ENCODE measurements at regions not wholly inside any gene's neighbourhood (a gene's known extent, or its start where the extent isn't known, plus 50 kb on each side); places are given as distances from the start of the nearest gene placed in this dataset.
A peak's percentile ranks its signal among the peaks of the same experiment; 100 is the strongest.

DNA sequence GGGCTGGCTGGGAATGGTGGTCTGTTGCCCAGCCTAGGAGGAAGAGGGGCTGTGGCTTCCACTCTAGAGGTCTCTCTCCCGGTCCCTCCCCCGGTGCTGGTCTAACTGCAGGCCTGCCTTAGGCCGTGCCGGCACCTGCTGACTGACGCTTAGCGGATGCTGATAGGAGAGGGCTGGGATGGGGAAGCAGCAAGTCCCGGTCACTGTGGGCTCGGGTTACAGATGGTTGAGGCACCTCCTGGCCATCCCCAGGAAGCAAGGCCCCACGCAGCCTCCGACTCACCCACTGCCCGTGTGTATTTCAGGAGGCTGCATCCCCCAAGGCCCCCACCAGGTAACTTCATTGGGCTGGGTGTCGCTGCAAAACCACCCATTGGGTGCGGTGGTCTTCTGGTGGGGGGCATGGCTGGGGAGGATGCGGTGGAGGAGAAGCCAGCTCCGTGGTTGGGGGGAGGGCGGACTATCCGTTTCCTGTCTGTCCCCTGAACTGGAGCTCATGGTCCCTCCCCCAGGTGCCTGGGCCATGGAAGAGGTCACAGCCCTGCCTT lies 278.9 kb downstream of the SEC14L1 start:
- POLR2A ChIA-PET: interaction anchor here (1.5 kb wide), 1 partner anchor 10 kb away, joined by 3 read pairs; no protein-coding TSS in a partner anchor
- peaks cover 0 to 59% (median 27%) of the 10 kb centered on the region in 4 experiments for H3K4me1 ChIP-seq (ENCODE audit: control extremely low read depth in 1 of 4, control insufficient read depth in 4 of 4, insufficient read depth in 4 of 4, low read length in 3 of 4)

DNA sequence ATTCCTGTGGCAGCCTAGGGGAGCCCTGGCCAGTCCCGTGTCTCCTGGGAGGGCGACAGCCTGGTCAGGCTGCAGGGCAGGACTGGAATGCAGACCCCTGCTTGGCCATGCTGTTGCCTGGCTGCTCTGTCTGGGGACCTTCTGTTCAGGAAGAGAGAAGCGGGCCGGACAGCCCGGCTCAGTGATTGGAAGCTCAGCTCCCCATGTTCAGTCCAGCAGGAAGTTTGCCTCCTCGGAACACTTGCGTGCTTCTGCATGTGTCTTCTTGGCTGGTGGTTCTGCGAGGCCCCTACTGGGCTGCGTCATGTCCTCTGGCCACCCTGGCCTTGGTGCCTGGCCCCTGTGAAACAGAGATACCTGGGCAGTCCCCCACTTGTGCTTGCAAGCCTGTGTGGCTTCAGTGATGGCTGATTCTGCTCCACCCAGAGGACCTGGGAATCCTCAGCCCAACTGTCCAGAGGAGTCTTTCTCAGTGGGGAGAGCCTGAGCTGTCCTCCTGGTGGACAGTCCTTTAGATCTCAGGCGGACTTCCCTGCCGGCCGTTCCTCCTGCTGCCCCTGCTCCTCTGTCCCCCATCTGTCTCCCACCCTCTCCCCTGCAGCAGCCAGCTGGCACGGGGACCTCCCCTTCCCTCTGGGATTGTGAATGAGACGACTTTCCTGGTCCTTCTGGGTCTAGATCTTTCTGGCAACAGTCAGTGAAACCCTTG lies 279.5 kb downstream of the SEC14L1 start:
- CTCF ChIA-PET: interaction anchor here (0.6 to 30.5 kb wide), 5 partner anchors 9 to 87 kb away, joined by 3 to 311 read pairs (median 6); no protein-coding TSS in a partner anchor
- Histone ChIP-seq H3K27me3 (replicated peaks in 2 of 5; ENCODE audit: control insufficient read depth in 4 of 5, insufficient read depth in 5 of 5, low read length in 4 of 5) (no peaks in the 10 kb centered on the region), H3K4me1 (ENCODE audit: control extremely low read depth in 1 of 4, control insufficient read depth in 4 of 4, insufficient read depth in 4 of 4, low read length in 3 of 4) (peaks cover 0 to 65% (median 33%) of the 10 kb centered on the region in 4 experiments), H3K36me3 (ENCODE audit: control insufficient read depth in 4 of 4, insufficient read depth in 4 of 4, low read length in 3 of 4) (peaks cover 0 to 28% (median 1%) of the 10 kb centered on the region in 4 experiments), H3K9me3 (ENCODE audit: control extremely low read depth in 1 of 5, control insufficient read depth in 4 of 5, insufficient read depth in 2 of 5, low read depth in 1 of 5, low read length in 4 of 5) (no peaks in the 10 kb centered on the region), H3K4me3 (ENCODE audit: control insufficient read depth in 1 of 7, extremely low read depth in 1 of 7, insufficient read depth in 4 of 7, low read depth in 2 of 7, low read length in 6 of 7) (peak overlapping the region in 1 of 7 experiments; percentile 29), H3K27ac (ENCODE audit: insufficient read depth in 1 of 2, low read depth in 1 of 2, low read length in 2 of 2, poor library complexity in 1 of 2, severe bottlenecking in 2 of 2) (no peak overlapping the region)
- WGBS (ENCODE audit: insufficient coverage): 97% methylated on average over 6 of the region's 14 CpGs
- POLR2A ChIA-PET: interaction anchor here (1.3 to 1.8 kb wide), 3 partner anchors 10 to 81 kb away, joined by 3 to 10 read pairs (median 3); no protein-coding TSS in a partner anchor
- DNase-seq: no peak

More for the DNA sequence above, 278.9 kb downstream of the SEC14L1 start:
- no peak overlapping the region for H3K4me3 ChIP-seq (ENCODE audit: control insufficient read depth in 1 of 7, extremely low read depth in 1 of 7, insufficient read depth in 4 of 7, low read depth in 2 of 7, low read length in 6 of 7)
- H3K27me3 ChIP-seq (replicated peaks in 2 of 5; ENCODE audit: control insufficient read depth in 4 of 5, insufficient read depth in 5 of 5, low read length in 4 of 5): no peaks in the 10 kb centered on the region
- 85% methylated on average over 9 of the region's 17 CpGs for WGBS (ENCODE audit: insufficient coverage)
- DNase-seq: no peak
- H3K9me3 ChIP-seq (ENCODE audit: control extremely low read depth in 1 of 5, control insufficient read depth in 4 of 5, insufficient read depth in 2 of 5, low read depth in 1 of 5, low read length in 4 of 5): no peaks in the 10 kb centered on the region
- CTCF ChIA-PET: interaction anchor here (0.6 to 30.5 kb wide), 4 partner anchors 10 to 87 kb away, joined by 3 to 311 read pairs (median 10); no protein-coding TSS in a partner anchor
- H3K36me3 ChIP-seq (ENCODE audit: control insufficient read depth in 4 of 4, insufficient read depth in 4 of 4, low read length in 3 of 4): peaks cover 0 to 32% (median 1%) of the 10 kb centered on the region in 4 experiments
- no peak overlapping the region for H3K27ac ChIP-seq (ENCODE audit: insufficient read depth in 1 of 2, low read depth in 1 of 2, low read length in 2 of 2, poor library complexity in 1 of 2, severe bottlenecking in 2 of 2)

DNA sequence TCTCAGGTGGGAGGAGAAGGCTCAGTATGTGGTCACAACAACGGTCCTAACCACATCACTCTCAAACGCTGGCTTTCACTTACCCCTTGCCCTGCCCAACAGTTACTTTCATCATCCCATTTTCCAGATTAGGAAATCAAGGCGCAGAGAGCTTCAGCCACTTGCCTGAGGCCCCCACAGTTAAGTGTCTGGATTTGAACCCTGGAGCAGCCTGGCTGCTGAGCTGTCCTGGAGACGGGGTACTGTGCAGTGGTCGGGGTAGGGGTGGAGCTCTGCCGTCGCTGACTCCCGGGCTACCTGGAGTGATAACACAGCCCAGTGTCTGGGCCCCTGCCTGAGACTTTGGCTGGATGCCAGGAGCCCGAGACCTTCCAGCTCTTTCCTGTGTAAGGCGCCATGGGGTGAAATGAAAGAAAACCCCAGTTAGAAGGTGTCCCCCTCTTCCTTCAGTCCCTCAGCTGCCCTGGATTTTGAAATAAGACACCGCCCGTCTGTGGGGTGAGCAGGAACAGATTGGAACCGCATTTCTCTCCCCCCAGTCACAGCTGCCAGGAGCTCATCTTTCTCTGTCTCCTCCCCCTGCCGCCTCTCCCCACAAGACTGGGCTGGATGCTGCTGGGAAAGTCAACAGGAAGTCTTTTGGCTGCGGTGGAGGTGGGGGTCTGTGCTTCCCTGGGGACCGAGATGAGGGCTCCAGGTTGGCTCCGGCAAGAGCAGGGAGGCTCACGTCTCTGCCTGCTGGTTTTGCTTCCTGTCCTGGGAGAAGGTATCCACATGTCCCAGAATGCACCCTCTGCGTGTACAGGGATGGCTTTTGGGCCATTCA lies 280.2 kb downstream of the SEC14L1 start:
- no peaks in the 10 kb centered on the region for H3K27me3 ChIP-seq (replicated peaks in 2 of 5; ENCODE audit: control insufficient read depth in 4 of 5, insufficient read depth in 5 of 5, low read length in 4 of 5)
- H3K4me1 ChIP-seq (ENCODE audit: control extremely low read depth in 1 of 4, control insufficient read depth in 4 of 4, insufficient read depth in 4 of 4, low read length in 3 of 4): peaks cover 0 to 72% (median 40%) of the 10 kb centered on the region in 4 experiments
- peak in 2 of 3 donors; percentile 68 to 72 for DNase-seq
- WGBS (ENCODE audit: insufficient coverage): 13% methylated on average over 14 of the region's 19 CpGs
- ChIA-PET CTCF (interaction anchor here (1.2 to 30.5 kb wide), 7 partner anchors 8 to 86 kb away, joined by 3 to 311 read pairs (median 6); no protein-coding TSS in a partner anchor), POLR2A (interaction anchor here (0.6 to 1.8 kb wide), 4 partner anchors 11 to 138 kb away, joined by 3 to 10 read pairs (median 3); no protein-coding TSS in a partner anchor)
- H3K4me3 ChIP-seq (ENCODE audit: control insufficient read depth in 1 of 7, extremely low read depth in 1 of 7, insufficient read depth in 4 of 7, low read depth in 2 of 7, low read length in 6 of 7): peak overlapping the region in 3 of 7 experiments; percentile 22 to 33 (median 31)
- H3K9me3 ChIP-seq (ENCODE audit: control extremely low read depth in 1 of 5, control insufficient read depth in 4 of 5, insufficient read depth in 2 of 5, low read depth in 1 of 5, low read length in 4 of 5): no peaks in the 10 kb centered on the region
- H3K36me3 ChIP-seq (ENCODE audit: control insufficient read depth in 4 of 4, insufficient read depth in 4 of 4, low read length in 3 of 4): peaks cover 0 to 28% (median 1%) of the 10 kb centered on the region in 4 experiments
- no peak overlapping the region for H3K27ac ChIP-seq (ENCODE audit: insufficient read depth in 1 of 2, low read depth in 1 of 2, low read length in 2 of 2, poor library complexity in 1 of 2, severe bottlenecking in 2 of 2)

DNA sequence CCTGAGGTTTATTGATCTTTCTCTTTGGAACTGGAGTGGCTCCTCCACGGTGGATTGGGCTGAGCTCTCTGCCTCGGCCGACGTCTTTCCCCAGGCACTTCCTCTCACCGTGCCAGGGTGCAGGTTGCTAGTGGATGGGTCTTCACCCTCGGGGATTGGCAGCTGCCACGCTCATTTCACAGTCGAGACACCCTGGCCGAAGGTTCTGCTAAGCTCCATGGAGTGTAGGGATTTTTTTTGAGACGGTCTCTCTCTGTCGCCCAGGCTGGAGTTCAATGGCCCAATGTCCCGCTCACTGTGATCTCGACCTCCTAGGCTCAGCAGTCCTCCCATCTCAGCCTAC lies 280.8 kb downstream of the SEC14L1 start:
- no peak for DNase-seq
- CTCF ChIA-PET: interaction anchor here (0.9 to 30.5 kb wide), 7 partner anchors 8 to 81 kb away, joined by 3 to 311 read pairs (median 6); no protein-coding TSS in a partner anchor
- Histone ChIP-seq H3K4me3 (ENCODE audit: control insufficient read depth in 1 of 7, extremely low read depth in 1 of 7, insufficient read depth in 4 of 7, low read depth in 2 of 7, low read length in 6 of 7) (peak overlapping the region in 3 of 7 experiments; percentile 22 to 33 (median 31)), H3K27me3 (replicated peaks in 2 of 5; ENCODE audit: control insufficient read depth in 4 of 5, insufficient read depth in 5 of 5, low read length in 4 of 5) (no peaks in the 10 kb centered on the region), H3K9me3 (ENCODE audit: control extremely low read depth in 1 of 5, control insufficient read depth in 4 of 5, insufficient read depth in 2 of 5, low read depth in 1 of 5, low read length in 4 of 5) (no peaks in the 10 kb centered on the region), H3K36me3 (ENCODE audit: control insufficient read depth in 4 of 4, insufficient read depth in 4 of 4, low read length in 3 of 4) (peaks cover 0 to 23% (median 1%) of the 10 kb centered on the region in 4 experiments), H3K4me1 (ENCODE audit: control extremely low read depth in 1 of 4, control insufficient read depth in 4 of 4, insufficient read depth in 4 of 4, low read length in 3 of 4) (peaks cover 0 to 78% (median 45%) of the 10 kb centered on the region in 4 experiments), H3K27ac (ENCODE audit: insufficient read depth in 1 of 2, low read depth in 1 of 2, low read length in 2 of 2, poor library complexity in 1 of 2, severe bottlenecking in 2 of 2) (no peak overlapping the region)
- 56% methylated on average over 8 of the region's 13 CpGs for WGBS (ENCODE audit: insufficient coverage)
- POLR2A ChIA-PET: interaction anchor here (0.6 to 1.8 kb wide), 3 partner anchors 15 to 138 kb away, joined by 3 to 10 read pairs (median 3); no protein-coding TSS in a partner anchor

DNA sequence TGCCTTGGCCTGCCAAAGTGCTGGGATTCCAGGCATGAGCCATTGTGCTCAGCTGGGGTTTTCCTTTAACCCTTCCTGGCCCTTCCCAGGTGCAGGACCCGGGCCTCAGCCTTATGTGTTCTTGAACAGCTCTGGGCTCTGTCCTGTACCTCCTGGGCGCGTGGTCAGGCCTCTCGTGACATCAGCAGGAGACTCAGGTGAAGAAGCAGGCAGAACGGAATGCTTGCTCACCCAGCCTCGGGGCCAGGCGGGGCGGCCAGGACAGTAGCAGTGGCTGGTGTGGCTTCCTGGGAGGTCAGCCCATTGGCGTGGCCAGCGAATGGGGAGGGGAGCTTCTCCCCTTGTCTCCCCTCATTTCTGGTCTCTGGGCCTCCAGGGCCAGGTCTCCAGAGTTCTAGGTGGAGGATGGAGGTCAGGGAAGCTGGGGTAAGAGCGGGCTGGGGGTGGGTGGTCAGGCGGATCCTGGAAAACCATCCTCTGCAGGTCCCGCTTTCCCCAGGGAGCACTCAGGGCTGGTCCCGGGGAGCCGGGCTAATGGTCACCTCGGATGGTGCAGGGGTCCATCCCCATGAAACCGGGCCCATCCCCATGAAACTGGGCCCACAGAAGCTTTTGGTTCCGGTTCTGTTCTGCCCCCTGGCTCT lies 281.5 kb downstream of the SEC14L1 start:
- no peak for DNase-seq
- no peaks in the 10 kb centered on the region for H3K9me3 ChIP-seq (ENCODE audit: control extremely low read depth in 1 of 5, control insufficient read depth in 4 of 5, insufficient read depth in 2 of 5, low read depth in 1 of 5, low read length in 4 of 5)
- no peak overlapping the region for H3K27ac ChIP-seq (ENCODE audit: insufficient read depth in 1 of 2, low read depth in 1 of 2, low read length in 2 of 2, poor library complexity in 1 of 2, severe bottlenecking in 2 of 2)
- H3K27me3 ChIP-seq (replicated peaks in 2 of 5; ENCODE audit: control insufficient read depth in 4 of 5, insufficient read depth in 5 of 5, low read length in 4 of 5): no peaks in the 10 kb centered on the region
- CTCF ChIA-PET: interaction anchor here (0.9 to 30.5 kb wide), 8 partner anchors 7 to 82 kb away, joined by 3 to 311 read pairs (median 5); no protein-coding TSS in a partner anchor
- H3K4me3 ChIP-seq (ENCODE audit: control insufficient read depth in 1 of 7, extremely low read depth in 1 of 7, insufficient read depth in 4 of 7, low read depth in 2 of 7, low read length in 6 of 7): no peak overlapping the region
- 99% methylated on average over 14 of the region's 18 CpGs for WGBS (ENCODE audit: insufficient coverage)
- peaks cover 0 to 17% (median 1%) of the 10 kb centered on the region in 4 experiments for H3K36me3 ChIP-seq (ENCODE audit: control insufficient read depth in 4 of 4, insufficient read depth in 4 of 4, low read length in 3 of 4)
- POLR2A ChIA-PET: interaction anchor here (0.8 to 1.8 kb wide), 2 partner anchors 14 to 17 kb away, joined by 3 to 10 read pairs; no protein-coding TSS in a partner anchor
- H3K4me1 ChIP-seq (ENCODE audit: control extremely low read depth in 1 of 4, control insufficient read depth in 4 of 4, insufficient read depth in 4 of 4, low read length in 3 of 4): peaks cover 0 to 85% (median 51%) of the 10 kb centered on the region in 4 experiments

DNA sequence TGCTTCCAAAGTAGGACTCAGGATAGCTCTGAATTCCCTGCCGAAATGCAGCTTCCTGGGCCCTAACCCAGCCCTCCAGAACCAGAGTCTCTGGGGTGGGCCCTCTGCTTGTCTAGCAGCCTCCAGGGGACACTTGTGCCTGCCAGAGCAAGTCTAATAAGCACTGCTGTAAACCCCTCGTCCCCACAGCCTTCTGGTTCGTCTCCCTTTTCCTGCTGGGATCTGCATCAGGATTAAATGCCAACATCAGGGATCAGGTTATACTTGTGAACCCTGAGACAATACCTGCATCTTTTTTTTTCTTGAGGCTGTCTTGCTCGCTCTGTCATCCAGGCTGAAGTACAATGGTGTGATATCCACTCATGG lies 282.0 kb downstream of the SEC14L1 start:
- Histone ChIP-seq H3K36me3 (ENCODE audit: control insufficient read depth in 4 of 4, insufficient read depth in 4 of 4, low read length in 3 of 4) (peaks cover 0 to 12% (median 1%) of the 10 kb centered on the region in 4 experiments), H3K4me3 (ENCODE audit: control insufficient read depth in 1 of 7, extremely low read depth in 1 of 7, insufficient read depth in 4 of 7, low read depth in 2 of 7, low read length in 6 of 7) (no peak overlapping the region), H3K27ac (ENCODE audit: insufficient read depth in 1 of 2, low read depth in 1 of 2, low read length in 2 of 2, poor library complexity in 1 of 2, severe bottlenecking in 2 of 2) (no peak overlapping the region), H3K9me3 (ENCODE audit: control extremely low read depth in 1 of 5, control insufficient read depth in 4 of 5, insufficient read depth in 2 of 5, low read depth in 1 of 5, low read length in 4 of 5) (no peaks in the 10 kb centered on the region), H3K4me1 (ENCODE audit: control extremely low read depth in 1 of 4, control insufficient read depth in 4 of 4, insufficient read depth in 4 of 4, low read length in 3 of 4) (peaks cover 0 to 90% (median 56%) of the 10 kb centered on the region in 4 experiments), H3K27me3 (replicated peaks in 2 of 5; ENCODE audit: control insufficient read depth in 4 of 5, insufficient read depth in 5 of 5, low read length in 4 of 5) (no peaks in the 10 kb centered on the region)
- POLR2A ChIA-PET: no interaction called here
- DNase-seq: no peak
- CTCF ChIA-PET: interaction anchor here (1.0 to 30.5 kb wide), 3 partner anchors 13 to 48 kb away, joined by 3 to 311 read pairs (median 4); no protein-coding TSS in a partner anchor
- WGBS (ENCODE audit: insufficient coverage): 95% methylated on average over 4 of the region's 4 CpGs
